MM.1S (cell line): ENCODE measurements at regions not wholly inside any gene's neighbourhood (a gene's known extent, or its start where the extent isn't known, plus 50 kb on each side); places are given as distances from the start of the nearest gene placed in this dataset.

Experiments
- DNase-seq: peaks from one replicate; pipeline ENCODE4 v3.0.0-alpha.2; 2015
- H2AFZ ChIP-seq: fragments of 300-600 bp; sonication (generic); 2 replicates; pipeline ENCODE4 v1.6.0; 2016; ENCODE audit warnings: antibody characterized with exemption, low read length
- H3F3A ChIP-seq: fragments of 300-600 bp; sonication (generic); 2 replicates; pipeline ENCODE4 v1.6.1; 2016; ENCODE audit warnings: mild to moderate bottlenecking, antibody characterized with exemption, low read length, moderate library complexity, mixed read lengths; ENCODE audit not compliant: insufficient read depth
- H3K27ac ChIP-seq: fragments of 300-600 bp; sonication (generic); 2 replicates; pipeline ENCODE4 v1.5.1; 2016; ENCODE audit warnings: mild to moderate bottlenecking, low read length
- H3K27me3 ChIP-seq: fragments of 300-600 bp; sonication (generic); replicated peaks from 2 replicates; pipeline ENCODE4 v1.6.0; 2016; ENCODE audit warnings: low read length; ENCODE audit not compliant: insufficient read depth
- H3K36me3 ChIP-seq: fragments of 300-600 bp; sonication (generic); replicated peaks from 2 replicates; pipeline ENCODE4 v1.6.1; 2016; ENCODE audit warnings: mild to moderate bottlenecking, low read length, mixed read lengths; ENCODE audit not compliant: insufficient read depth
- H3K4me1 ChIP-seq: fragments of 300-600 bp; sonication (generic); 2 replicates; pipeline ENCODE4 v1.6.1; 2016; ENCODE audit warnings: low read length, mixed read lengths
- H3K4me2 ChIP-seq: fragments of 300-600 bp; sonication (generic); 2 replicates; pipeline ENCODE4 v1.6.0; 2016; ENCODE audit warnings: low read depth, low read length
- H3K4me3 ChIP-seq: fragments of 300-600 bp; sonication (generic); 2 replicates; pipeline ENCODE4 v1.5.1; 2016; ENCODE audit warnings: low read length, mixed read lengths
- H3K79me2 ChIP-seq: fragments of 300-600 bp; sonication (generic); 2 replicates; pipeline ENCODE4 v1.6.1; 2016; ENCODE audit warnings: mixed run types, low read length, mixed read lengths
- H3K9ac ChIP-seq: fragments of 300-600 bp; sonication (generic); 2 replicates; pipeline ENCODE4 v1.6.1; 2016; ENCODE audit warnings: low read length, mixed read lengths
- H3K9me2 ChIP-seq: fragments of 300-600 bp; sonication (generic); replicated peaks from 2 replicates; pipeline ENCODE4 v1.6.1; 2016; ENCODE audit warnings: mild to moderate bottlenecking, low read length, mixed read lengths; ENCODE audit not compliant: insufficient read depth
- H3K9me3 ChIP-seq: fragments of 300-600 bp; sonication (generic); replicated peaks from 2 replicates; pipeline ENCODE4 v1.6.1; 2016; ENCODE audit warnings: mild to moderate bottlenecking, low read length, mixed read lengths; ENCODE audit not compliant: insufficient read depth
- H4K20me1 ChIP-seq: fragments of 300-600 bp; sonication (generic); 2 replicates; pipeline ENCODE4 v1.6.1; 2016; ENCODE audit warnings: mild to moderate bottlenecking, low read length, moderate library complexity, mixed read lengths; ENCODE audit not compliant: insufficient read depth
- CTCF ChIP-seq: fragments of 300-600 bp; sonication (generic); IDR thresholded peaks from 2 replicates; pipeline ENCODE4 v1.5.1; 2016; ENCODE audit warnings: antibody characterized with exemption, low read length, mixed read lengths
- EZH2 ChIP-seq: fragments of 300-600 bp; sonication (generic); optimal IDR thresholded peaks from 2 replicates; pipeline ENCODE3; 2017; ENCODE audit warnings: low read depth, mild to moderate bottlenecking, antibody characterized with exemption, low read length, mixed read lengths
- EZH2phosphoT487 ChIP-seq: fragments of 300-600 bp; sonication (generic); IDR thresholded peaks from 2 replicates; pipeline ENCODE4 v1.6.1; 2018; ENCODE audit warnings: antibody characterized with exemption, low read length

GRCh38 chr4:35793045-35793722, 451.1 kb downstream of the ARAP2 start:
- no peaks in the 10 kb centered on the region for H3K36me3 ChIP-seq

GRCh38 chr4:35793766-35794165, 450.5 kb downstream of the ARAP2 start:
- Histone ChIP-seq H3K9me3 (no peaks in the 10 kb centered on the region), H3K4me1 (no peaks in the 10 kb centered on the region), H3F3A (no peaks in the 10 kb centered on the region), H3K4me3 (no peak overlapping the region), H4K20me1 (no peaks in the 10 kb centered on the region), H3K36me3 (no peaks in the 10 kb centered on the region), H3K27me3 (no peaks in the 10 kb centered on the region), H3K9ac (no peak overlapping the region), H3K4me2 (no peak overlapping the region), H3K27ac (no peak overlapping the region), H2AFZ (no peak overlapping the region), H3K9me2 (no peaks in the 10 kb centered on the region), H3K79me2 (no peaks in the 10 kb centered on the region)
- TF ChIP-seq EZH2phosphoT487 (no peak), EZH2 (no peak), CTCF (no peak)
- no peak for DNase-seq

More at GRCh38 chr4:35793045-35793722, 451.1 kb downstream of the ARAP2 start:
- no peaks in the 10 kb centered on the region for H4K20me1 ChIP-seq
- H3K4me2 ChIP-seq: no peak overlapping the region
- no peak overlapping the region for H3K9ac ChIP-seq
- H3K79me2 ChIP-seq: no peaks in the 10 kb centered on the region
- H3K27me3 ChIP-seq: no peaks in the 10 kb centered on the region
- no peaks in the 10 kb centered on the region for H3K4me1 ChIP-seq
- H3F3A ChIP-seq: no peaks in the 10 kb centered on the region
- H3K9me3 ChIP-seq: no peaks in the 10 kb centered on the region
- H3K27ac ChIP-seq: no peak overlapping the region
- H3K9me2 ChIP-seq: no peaks in the 10 kb centered on the region
- TF ChIP-seq EZH2: no peak
- TF ChIP-seq CTCF: no peak
- no peak for TF ChIP-seq EZH2phosphoT487
- H3K4me3 ChIP-seq: no peak overlapping the region
- DNase-seq: no peak
- no peak overlapping the region for H2AFZ ChIP-seq

- Histone ChIP-seq H3K9ac (no peak overlapping the region), H4K20me1 (no peaks in the 10 kb centered on the region), H3K27me3 (no peaks in the 10 kb centered on the region), H3K4me2 (no peak overlapping the region), H3K4me3 (no peak overlapping the region), H3K27ac (no peak overlapping the region), H3K9me3 (no peaks in the 10 kb centered on the region), H3K9me2 (no peaks in the 10 kb centered on the region), H3K36me3 (no peaks in the 10 kb centered on the region), H3F3A (no peaks in the 10 kb centered on the region), H2AFZ (no peak overlapping the region), H3K4me1 (no peaks in the 10 kb centered on the region), H3K79me2 (no peaks in the 10 kb centered on the region)
- TF ChIP-seq EZH2: no peak
- no peak for TF ChIP-seq CTCF
- TF ChIP-seq EZH2phosphoT487: no peak
- DNase-seq: no peak
Measured at GRCh38 chr4:35800669-35801068, 443.6 kb downstream of the ARAP2 start.
